DMS114 treated with DMSO at 0.1 percent for 48 hours (cell line): ENCODE measurements at regions not wholly inside any gene's neighbourhood (a gene's known extent, or its start where the extent isn't known, plus 50 kb on each side); places are given as distances from the start of the nearest gene placed in this dataset.
"Not testable (repeated sequence)": the region's sequence is repeated elsewhere in the genome, so short reads cannot be mapped to it uniquely, and the experiment has no call there.

Source experiments
- DNase-seq: peaks from one replicate; lab custom pipeline; 2025; ENCODE audit not compliant: unreplicated experiment; lab: John Stamatoyannopoulos, UW

- DNase-seq, result no peak
Observed at GRCh38 chr2:383888-384287, 96.0 kb upstream of the ALKAL2 start.

GRCh38 chr2:383178-383577 lies 95.3 kb upstream of the ALKAL2 start:
- peak; percentile 11 for DNase-seq

DNA sequence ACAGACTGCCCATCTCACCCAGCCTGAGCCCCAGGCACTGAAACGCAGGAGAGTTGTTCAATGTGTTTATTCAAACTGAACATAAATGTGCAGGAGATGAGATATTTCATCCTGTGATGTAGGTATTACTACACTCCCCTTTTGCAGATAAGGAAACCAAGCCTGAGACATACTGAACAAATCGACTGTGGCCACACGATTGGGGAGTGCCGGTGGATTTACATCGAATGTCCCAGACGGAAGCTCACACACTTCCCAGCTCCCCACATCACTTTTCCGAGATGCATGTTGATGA lies 94.8 kb upstream of the ALKAL2 start:
- DNase-seq, result no peak

- no peak for DNase-seq
Observed at GRCh38 chr2:381941-382727, 94.2 kb upstream of the ALKAL2 start.

DNA sequence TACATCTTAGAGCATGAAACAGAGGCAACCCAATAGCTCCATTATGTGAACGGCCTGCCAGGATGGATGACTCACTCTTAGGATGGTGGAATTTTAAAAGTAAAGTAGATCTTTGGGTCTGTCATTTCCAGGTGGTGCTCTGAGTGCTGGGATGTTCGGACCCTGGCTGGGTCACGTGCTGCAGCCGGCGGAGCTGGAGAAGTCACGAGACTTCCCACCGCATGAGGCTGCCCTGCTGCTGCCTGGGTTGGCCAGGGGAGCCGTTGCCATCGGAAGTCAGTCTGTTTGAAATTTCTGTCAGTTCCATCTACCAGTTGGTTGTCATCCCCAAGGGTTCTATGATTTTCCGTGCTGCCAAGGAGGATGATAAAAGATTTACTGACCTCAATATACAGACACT lies 93.3 kb upstream of the ALKAL2 start:
- no peak for DNase-seq

DNA sequence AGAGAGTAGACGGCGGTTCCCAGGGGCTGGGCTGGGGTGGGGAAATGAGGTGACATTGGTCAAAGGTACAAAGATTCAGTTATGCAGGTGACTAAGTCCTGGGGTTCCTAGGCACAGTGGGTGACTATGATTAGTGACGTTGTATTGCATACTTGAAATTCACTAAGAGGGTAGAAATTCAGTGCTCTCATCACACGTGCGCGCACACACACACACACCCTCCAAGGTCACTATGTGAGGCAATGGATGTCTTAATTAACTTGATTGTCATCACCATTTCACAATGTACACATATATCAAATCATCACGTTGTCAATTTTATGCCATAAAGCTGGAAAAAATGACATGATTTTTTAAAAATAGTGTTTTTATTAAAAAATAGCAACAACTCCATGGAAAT lies 92.9 kb upstream of the ALKAL2 start:
- no peak for DNase-seq

GRCh38 chr2:380221-380620 lies 92.3 kb upstream of the ALKAL2 start:
- no peak for DNase-seq

DNA sequence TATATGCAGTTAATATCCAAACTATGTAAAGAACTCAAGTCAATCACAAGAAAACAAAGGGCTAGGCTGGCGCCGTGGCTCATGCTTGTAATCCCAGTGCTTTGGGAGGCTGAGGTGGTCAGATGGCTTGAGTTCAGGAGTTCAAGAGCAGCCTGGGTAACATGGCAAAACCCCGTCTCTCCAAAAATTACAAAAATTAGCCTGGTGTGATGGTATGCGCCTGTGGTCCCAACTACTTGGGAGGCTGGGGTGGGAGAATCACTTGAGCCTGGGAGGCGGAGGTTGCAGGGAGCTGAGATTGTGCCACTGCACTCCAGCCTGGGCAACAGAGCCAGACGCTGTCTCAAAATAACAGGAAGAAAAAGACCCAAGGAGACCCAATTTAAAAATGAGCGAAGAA lies 91.9 kb upstream of the ALKAL2 start:
- DNase-seq, result no peak

DNA sequence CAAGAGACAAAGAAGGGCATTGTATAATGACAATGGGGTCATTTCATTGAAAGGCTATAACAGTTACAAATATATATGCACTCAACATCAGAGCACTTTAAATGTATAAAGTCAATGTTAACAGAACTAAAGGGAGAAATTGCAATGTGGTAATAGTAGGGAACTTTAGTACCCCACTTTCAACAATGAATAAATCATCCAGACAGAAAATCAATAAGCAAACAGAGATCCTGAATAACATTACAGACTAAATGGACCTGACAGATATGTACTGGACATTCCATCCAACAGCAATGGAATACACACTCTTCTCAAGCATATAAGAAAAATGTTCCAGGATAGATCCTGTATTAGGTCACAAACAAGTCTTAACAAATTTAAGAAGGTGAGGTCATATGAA lies 90.5 kb upstream of the ALKAL2 start:
- DNase-seq, result no peak

DNA sequence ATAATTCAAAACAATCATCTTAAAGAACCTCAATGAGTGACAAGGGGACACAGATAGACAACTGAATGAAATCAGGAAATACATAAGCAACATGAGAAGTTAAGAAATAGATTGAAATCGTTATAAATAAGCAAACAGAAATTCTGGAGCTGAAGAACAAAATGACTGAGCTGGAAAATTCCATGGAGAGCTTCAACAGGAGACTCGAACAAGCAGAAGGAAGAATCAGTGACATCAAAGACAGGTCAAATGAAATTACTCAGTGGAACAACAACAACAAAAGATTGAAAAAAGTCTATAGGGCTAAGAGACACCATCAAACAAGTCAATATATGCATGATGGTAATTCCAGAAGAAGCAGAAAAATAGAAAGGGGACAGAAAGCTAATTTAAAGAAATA lies 89.5 kb upstream of the ALKAL2 start:
- no peak for DNase-seq

GRCh38 chr2:375956-376307 lies 88.0 kb upstream of the ALKAL2 start:
- no peak for DNase-seq

- DNase-seq, result no peak
Observed at GRCh38 chr2:375270-375955, 87.5 kb upstream of the ALKAL2 start.

DNA sequence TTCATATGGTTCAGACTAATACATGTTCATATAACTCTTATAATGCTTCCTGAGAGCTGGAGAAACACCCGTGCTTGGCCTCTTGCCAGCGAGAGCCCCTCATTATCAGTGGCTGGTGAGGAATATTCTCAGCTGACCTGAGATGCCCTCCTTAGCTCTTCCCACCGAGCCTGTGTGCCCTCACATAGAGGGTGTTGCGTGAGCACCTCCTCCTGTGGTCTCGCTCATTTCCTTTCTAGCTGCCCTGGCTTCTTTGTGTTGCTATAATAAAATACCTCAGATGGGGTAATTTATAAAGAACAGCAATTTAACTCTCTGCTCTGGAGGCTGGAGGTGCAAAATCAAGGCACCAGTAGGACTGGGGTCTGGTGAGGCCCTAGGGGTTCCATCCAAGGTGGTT lies 80.5 kb upstream of the ALKAL2 start:
- no peak for DNase-seq

- DNase-seq, result no peak
Observed at GRCh38 chr2:367246-367645, 79.4 kb upstream of the ALKAL2 start.

GRCh38 chr2:366706-367105 lies 78.8 kb upstream of the ALKAL2 start:
- no peak for DNase-seq

- no peak for DNase-seq
Observed at GRCh38 chr2:365367-366275, 77.7 kb upstream of the ALKAL2 start.

DNA sequence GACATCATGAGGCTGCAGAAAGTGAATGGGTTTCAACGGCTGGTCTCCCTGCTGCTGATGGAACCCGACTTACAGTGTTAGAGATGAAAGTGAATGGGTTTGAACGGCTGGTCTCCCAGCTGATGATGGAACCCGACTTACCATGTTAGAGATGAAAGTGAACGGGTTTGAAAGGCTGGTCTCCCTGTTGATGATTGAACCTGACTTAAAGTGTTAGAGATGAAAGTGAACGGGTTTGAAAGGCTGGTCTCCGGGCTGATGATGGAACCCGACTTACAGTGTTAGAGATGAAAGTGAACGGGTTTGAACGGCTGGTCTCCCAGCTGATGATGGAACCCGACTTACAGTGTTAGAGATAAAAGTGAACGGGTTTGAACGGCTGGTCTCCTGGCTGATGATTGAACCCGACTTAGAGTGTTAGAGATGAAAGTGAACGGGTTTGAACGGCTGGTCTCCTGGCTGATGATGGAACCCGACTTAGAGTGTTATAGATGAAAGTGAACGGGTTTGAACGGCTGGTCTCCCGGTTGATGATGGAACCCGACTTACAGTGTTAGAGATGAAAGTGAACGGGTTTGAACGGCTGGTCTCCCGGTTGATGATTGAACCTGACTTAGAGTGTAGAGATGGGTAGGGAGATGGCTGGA lies 76.1 kb upstream of the ALKAL2 start:
- DNase-seq, result no peak

GRCh38 chr2:362924-363323 lies 75.0 kb upstream of the ALKAL2 start:
- no peak for DNase-seq

DNA sequence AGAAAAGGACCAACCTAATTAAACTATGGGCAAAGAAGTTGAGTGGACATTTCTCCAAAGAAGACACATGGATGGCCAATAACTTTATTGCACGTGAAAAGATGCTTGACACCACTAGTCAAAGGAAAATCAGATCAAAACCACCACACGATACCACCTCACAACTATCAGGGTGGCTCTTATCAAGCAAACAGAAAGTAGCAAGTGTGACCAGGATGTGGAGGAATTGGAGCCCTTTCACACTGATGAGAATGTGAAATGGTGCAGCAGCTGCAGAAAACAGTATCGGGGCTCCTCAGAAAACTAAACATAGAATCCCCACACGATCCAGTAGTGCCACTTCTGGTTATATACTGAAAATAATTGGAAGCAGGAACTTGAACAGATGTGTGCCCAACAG lies 72.2 kb upstream of the ALKAL2 start:
- DNase-seq, result no peak

DNA sequence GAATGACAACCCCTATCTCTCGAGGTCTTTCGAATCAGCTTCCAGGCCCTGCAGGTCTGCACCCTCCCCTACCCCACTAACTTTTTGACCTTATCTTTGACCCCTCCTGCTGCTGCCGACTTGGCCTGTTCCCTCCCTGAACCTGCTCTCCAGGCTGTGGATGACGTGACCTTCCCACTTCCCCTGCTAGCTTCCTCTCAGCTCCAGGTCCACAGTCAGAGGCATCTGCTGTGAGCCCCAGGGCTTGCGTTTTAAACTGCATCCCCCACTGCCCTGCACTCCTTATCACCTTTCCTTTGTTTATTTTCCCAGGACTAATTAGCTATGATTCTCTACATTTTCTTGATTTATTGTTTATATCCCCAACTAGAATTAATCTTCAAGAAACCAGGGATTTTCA lies 71.2 kb upstream of the ALKAL2 start:
- DNase-seq, result no peak

GRCh38 chr2:357811-358210 lies 69.9 kb upstream of the ALKAL2 start:
- no peak for DNase-seq

DNA sequence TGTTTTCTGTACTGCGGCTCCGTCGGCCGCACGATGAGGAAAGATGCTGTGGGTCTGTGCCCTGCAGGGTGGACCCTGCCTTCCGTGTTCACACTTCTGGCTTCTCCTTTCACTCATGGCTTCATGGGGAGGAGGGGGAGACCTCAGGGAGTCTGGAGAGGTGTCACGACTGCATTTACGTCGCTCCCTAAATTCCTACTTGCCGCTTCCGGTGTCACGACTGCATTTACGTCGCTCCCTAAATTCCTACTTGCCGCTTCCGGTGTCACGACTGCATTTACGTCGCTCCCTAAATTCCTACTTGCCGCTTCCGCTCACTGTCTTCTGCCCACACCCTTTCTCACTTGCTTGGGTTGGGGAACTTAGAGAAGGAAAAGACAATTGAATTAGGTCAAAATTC lies 68.4 kb upstream of the ALKAL2 start:
- DNase-seq, result not testable (repeated sequence)
